Stomach smooth muscle (tissue), 2 donors: ENCODE measurements at regions not wholly inside any gene's neighbourhood (a gene's known extent, or its start where the extent isn't known, plus 50 kb on each side); places are given as distances from the start of the nearest gene placed in this dataset.
"Not testable (repeated sequence)": the region's sequence is repeated elsewhere in the genome, so short reads cannot be mapped to it uniquely, and the experiment has no call there.

Source experiments
- H3K27ac ChIP-seq: one replicate; pipeline ENCODE4 v1.7.0; 2013; ENCODE audit warnings: mild to moderate bottlenecking, low read length, inconsistent platforms
- H3K27me3 ChIP-seq, 2 donors: one replicate each; pipeline ENCODE4 v1.7.0; 2013; ENCODE audit warnings: low read length in 2 of 2; ENCODE audit not compliant: insufficient read depth in 2 of 2, control insufficient read depth in 1 of 2
- H3K36me3 ChIP-seq, 2 donors: one replicate each; pipeline ENCODE4 v1.7.0; 2013; ENCODE audit warnings: low read length in 2 of 2; ENCODE audit not compliant: control insufficient read depth in 2 of 2, insufficient read depth in 2 of 2
- H3K4me1 ChIP-seq: one replicate; pipeline ENCODE4 v1.7.0; 2013; ENCODE audit warnings: low read length; ENCODE audit not compliant: control insufficient read depth, insufficient read depth
- H3K4me3 ChIP-seq, 2 donors: one replicate each; pipeline ENCODE4 v1.7.0; 2013; ENCODE audit warnings: low read length in 2 of 2
- H3K9ac ChIP-seq, 2 donors: one replicate each; pipeline ENCODE4 v1.7.0; 2013; ENCODE audit warnings: low read length in 2 of 2, mild to moderate bottlenecking in 1 of 2
- H3K9me3 ChIP-seq, 2 donors: one replicate each; pipeline ENCODE4 v1.7.0; 2013; ENCODE audit warnings: low read length in 2 of 2; ENCODE audit not compliant: control insufficient read depth in 2 of 2
- donor health status: healthy.
- donor health status: Pancreatic carcinoma.

DNA sequence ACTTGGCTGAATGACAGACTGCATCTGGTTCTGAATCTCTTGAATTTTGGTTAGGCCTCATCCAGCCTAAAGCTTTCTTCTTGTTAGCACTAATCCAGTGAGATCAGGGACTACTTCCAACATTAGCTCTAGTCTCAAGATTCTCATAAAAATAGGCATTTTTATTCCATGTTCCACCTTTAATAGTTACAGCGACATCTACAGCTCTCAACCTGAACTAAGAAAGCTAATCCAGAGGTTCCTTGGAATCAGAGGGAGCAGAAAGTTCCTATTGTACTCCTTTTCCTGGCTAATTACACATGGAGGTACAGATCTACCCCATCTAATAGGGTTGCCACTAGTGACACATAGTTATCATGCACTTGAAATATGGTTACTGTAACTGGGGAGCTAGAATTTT, 391.9 kb downstream of the RMST start:
- Histone ChIP-seq H3K36me3 (no peaks in the 10 kb centered on the region), H3K27ac (no peak overlapping the region), H3K4me1 (no peaks in the 10 kb centered on the region), H3K9me3 (no peaks in the 10 kb centered on the region), H3K4me3 (no peak overlapping the region), H3K9ac (no peak overlapping the region), H3K27me3 (no peaks in the 10 kb centered on the region)

GRCh38 chr12:97862072-97862471, 399.5 kb downstream of the RMST start:
- Histone ChIP-seq H3K36me3 (no peaks in the 10 kb centered on the region), H3K4me1 (no peaks in the 10 kb centered on the region), H3K27me3 (no peaks in the 10 kb centered on the region), H3K4me3 (no peak overlapping the region), H3K9me3 (peaks cover 0 to 3% of the 10 kb centered on the region in 2 donors), H3K27ac (no peak overlapping the region), H3K9ac (no peak overlapping the region)

- H3K9me3 ChIP-seq: no peaks in the 10 kb centered on the region
- no peak overlapping the region for H3K27ac ChIP-seq
- no peak overlapping the region for H3K9ac ChIP-seq
- H3K4me3 ChIP-seq: no peak overlapping the region
- no peaks in the 10 kb centered on the region for H3K36me3 ChIP-seq
- no peaks in the 10 kb centered on the region for H3K4me1 ChIP-seq
- no peaks in the 10 kb centered on the region for H3K27me3 ChIP-seq
Observed at GRCh38 chr12:97875064-97875463, 412.5 kb downstream of the RMST start.

DNA sequence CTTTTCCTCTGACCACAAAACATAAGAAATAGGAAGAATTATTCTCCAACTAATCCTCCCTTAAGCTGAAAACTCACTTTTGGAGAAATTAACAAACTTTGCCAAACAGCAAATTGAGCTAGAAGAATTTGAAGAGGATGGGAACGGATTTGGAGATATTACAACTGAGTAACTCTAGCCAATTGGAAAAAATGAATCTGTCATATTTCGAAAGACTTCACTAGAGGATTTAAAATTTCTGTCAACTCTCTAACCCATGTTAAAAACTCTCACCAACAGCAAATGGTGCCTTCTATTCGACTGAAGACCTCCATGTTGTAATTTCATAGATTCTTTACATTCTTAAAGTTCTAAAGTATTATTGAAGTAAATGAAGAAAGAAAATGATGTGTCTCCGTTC, 414.2 kb downstream of the RMST start:
- H3K9ac ChIP-seq: no peak overlapping the region
- no peak overlapping the region for H3K27ac ChIP-seq
- no peaks in the 10 kb centered on the region for H3K27me3 ChIP-seq
- H3K4me1 ChIP-seq: no peaks in the 10 kb centered on the region
- H3K4me3 ChIP-seq: no peak overlapping the region
- no peaks in the 10 kb centered on the region for H3K36me3 ChIP-seq
- H3K9me3 ChIP-seq: no peaks in the 10 kb centered on the region

GRCh38 chr12:97877404-97877803, 414.8 kb downstream of the RMST start:
- H3K36me3 ChIP-seq: no peaks in the 10 kb centered on the region
- no peak overlapping the region for H3K4me3 ChIP-seq
- no peaks in the 10 kb centered on the region for H3K9me3 ChIP-seq
- H3K9ac ChIP-seq: no peak overlapping the region
- H3K27ac ChIP-seq: no peak overlapping the region
- no peaks in the 10 kb centered on the region for H3K4me1 ChIP-seq
- H3K27me3 ChIP-seq: no peaks in the 10 kb centered on the region

- no peak overlapping the region for H3K4me3 ChIP-seq
- H3K27ac ChIP-seq: no peak overlapping the region
- no peaks in the 10 kb centered on the region for H3K27me3 ChIP-seq
- no peaks in the 10 kb centered on the region for H3K36me3 ChIP-seq
- H3K9me3 ChIP-seq: no peaks in the 10 kb centered on the region
- H3K9ac ChIP-seq: no peak overlapping the region
- no peaks in the 10 kb centered on the region for H3K4me1 ChIP-seq
Observed at GRCh38 chr12:97886511-97887176, 424.0 kb downstream of the RMST start.

GRCh38 chr12:97897881-97898280, 435.3 kb downstream of the RMST start:
- H3K9ac ChIP-seq: not testable (repeated sequence)

GRCh38 chr12:97899529-97899928, 436.9 kb downstream of the RMST start:
- Histone ChIP-seq H3K4me3 (no peak overlapping the region), H3K27me3 (no peaks in the 10 kb centered on the region), H3K4me1 (no peaks in the 10 kb centered on the region), H3K27ac (no peak overlapping the region), H3K36me3 (no peaks in the 10 kb centered on the region), H3K9ac (no peak overlapping the region), H3K9me3 (no peaks in the 10 kb centered on the region)

More at GRCh38 chr12:97897881-97898280, 435.3 kb downstream of the RMST start:
- not testable (repeated sequence) for H3K4me3 ChIP-seq, H3K4me1 ChIP-seq, H3K27ac ChIP-seq, H3K27me3 ChIP-seq, H3K9me3 ChIP-seq, H3K36me3 ChIP-seq

DNA sequence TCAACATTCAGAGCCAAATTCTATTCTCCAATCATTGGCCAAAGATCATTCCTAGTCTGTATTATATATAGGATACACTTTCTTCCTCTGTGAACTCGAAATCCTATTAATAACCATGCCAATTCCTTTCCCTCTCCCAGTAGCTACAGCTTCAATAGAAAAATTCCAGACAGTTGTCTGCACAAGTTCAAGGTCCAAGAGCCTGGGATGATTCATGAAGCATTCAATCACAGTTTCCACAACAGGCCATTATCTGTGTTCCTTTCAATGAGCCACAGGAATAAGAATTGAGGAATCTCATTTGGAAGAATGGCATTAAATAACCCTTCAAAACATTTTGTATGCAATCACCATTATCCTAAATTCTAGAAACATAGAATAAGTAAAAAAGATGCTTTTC, 437.4 kb downstream of the RMST start:
- H3K27me3 ChIP-seq: no peaks in the 10 kb centered on the region
- H3K9me3 ChIP-seq: no peaks in the 10 kb centered on the region
- no peak overlapping the region for H3K27ac ChIP-seq
- no peak overlapping the region for H3K9ac ChIP-seq
- no peaks in the 10 kb centered on the region for H3K4me1 ChIP-seq
- H3K4me3 ChIP-seq: no peak overlapping the region
- H3K36me3 ChIP-seq: no peaks in the 10 kb centered on the region

DNA sequence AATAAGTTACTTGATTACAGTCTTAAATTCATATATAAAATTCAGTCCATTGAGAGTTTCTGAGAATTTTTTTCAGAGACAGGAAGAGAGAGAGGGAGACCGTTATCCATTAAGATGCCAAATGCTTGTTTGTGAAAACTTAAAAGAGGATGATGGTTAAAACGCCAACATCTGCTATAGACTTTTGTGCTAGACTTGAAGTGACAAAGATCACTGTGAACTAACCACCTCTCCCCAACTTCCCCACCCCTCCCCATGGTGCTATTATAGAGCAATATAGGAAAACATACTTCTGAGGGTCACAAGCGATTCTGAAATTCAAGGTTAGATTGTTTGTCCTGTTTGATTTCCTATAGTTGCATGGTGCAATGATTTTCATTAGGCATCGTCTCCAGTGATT, 440.8 kb downstream of the RMST start:
- Histone ChIP-seq H3K36me3 (no peaks in the 10 kb centered on the region), H3K4me1 (peaks cover 7% of the 10 kb centered on the region), H3K27me3 (no peaks in the 10 kb centered on the region), H3K27ac (no peak overlapping the region), H3K4me3 (no peak overlapping the region), H3K9ac (no peak overlapping the region), H3K9me3 (no peaks in the 10 kb centered on the region)

DNA sequence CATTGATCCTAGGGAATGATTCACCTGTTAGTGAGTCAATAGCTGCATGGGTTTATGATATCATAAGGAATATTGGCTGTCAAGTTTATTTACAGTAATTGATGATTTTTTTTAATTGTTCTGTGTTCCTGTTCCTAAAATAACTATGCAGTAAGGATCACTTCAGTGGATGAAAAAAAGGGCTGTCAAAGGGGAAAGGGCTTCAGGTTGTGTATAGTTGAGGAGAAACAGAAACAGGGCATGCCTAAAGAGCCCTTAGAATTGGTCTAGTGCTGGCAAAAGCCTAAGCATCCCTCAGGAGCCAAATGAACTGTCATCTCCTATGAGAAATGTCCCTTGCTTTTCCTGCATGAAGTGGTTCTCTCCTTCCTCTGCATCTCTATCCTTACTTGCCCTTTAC, 444.9 kb downstream of the RMST start:
- Histone ChIP-seq H3K4me3 (no peak overlapping the region), H3K36me3 (no peaks in the 10 kb centered on the region), H3K27me3 (no peaks in the 10 kb centered on the region), H3K9me3 (peaks cover 0 to 2% of the 10 kb centered on the region in 2 donors), H3K4me1 (peaks cover 8% of the 10 kb centered on the region), H3K9ac (no peak overlapping the region), H3K27ac (no peak overlapping the region)
